Endothelial cell of umbilical vein (primary cell): ENCODE measurements at regions not wholly inside any gene's neighbourhood (a gene's known extent, or its start where the extent isn't known, plus 50 kb on each side); places are given as distances from the start of the nearest gene placed in this dataset.

Experiments used
- CTCF ChIP-seq, 2 donors: IDR thresholded peaks; 1 replicate in 1 of 2; 2 replicates in 1 of 2; pipeline ENCODE4 v1.5.1; 2011; ENCODE audit warnings: low read length in 2 of 2, mild to moderate bottlenecking in 2 of 2, moderate library complexity in 2 of 2, control low read depth in 1 of 2, inconsistent platforms in 1 of 2, low read depth in 1 of 2; ENCODE audit not compliant: insufficient read depth in 1 of 2; ENCODE audit errors: extremely low read depth in 1 of 2
- EZH2 ChIP-seq: IDR thresholded peaks from 2 replicates; pipeline ENCODE4 v1.6.1; 2012; ENCODE audit warnings: borderline replicate concordance, low read depth, mild to moderate bottlenecking, moderate library complexity, low read length, inconsistent platforms; ENCODE audit not compliant: severe bottlenecking
- MAX ChIP-seq: IDR thresholded peaks from 2 replicates; pipeline ENCODE4 v1.6.1; 2011; ENCODE audit not compliant: insufficient read depth, insufficient read length
- MYC ChIP-seq: IDR thresholded peaks from one replicate; pipeline ENCODE4 v1.6.1; 2011; ENCODE audit warnings: mild to moderate bottlenecking, low read depth, low read length
- POLR2A ChIP-seq: IDR thresholded peaks from 2 replicates; pipeline ENCODE4 v1.6.1; 2012; ENCODE audit warnings: low read depth, mild to moderate bottlenecking, control low read depth, low read length
- POLR2AphosphoS5 ChIP-seq: IDR thresholded peaks from 2 replicates; pipeline ENCODE4 v1.6.1; 2012; ENCODE audit warnings: low read depth, mild to moderate bottlenecking, control low read depth, low read length, moderate library complexity; ENCODE audit not compliant: insufficient read depth

- no peak for TF ChIP-seq CTCF (IDR thresholded peaks at IDR 0.05; ENCODE audit: extremely low read depth in 1 of 2, insufficient read depth in 1 of 2, low read depth in 1 of 2, low read length in 2 of 2)
- TF ChIP-seq POLR2AphosphoS5, result no peak
- TF ChIP-seq POLR2A, result no peak
- TF ChIP-seq EZH2, result no peak
- no peak for TF ChIP-seq MYC
- TF ChIP-seq MAX, result no peak
Measured at GRCh38 chr20:7291946-7292345, 524.5 kb downstream of the BMP2 start.
